ENCODE measurements at regions not wholly inside any gene's neighbourhood (a gene's known extent, or its start where the extent isn't known, plus 50 kb on each side); places are given as distances from the start of the nearest gene placed in this dataset.

GRCh38 chr9:108383796-108384195 lies 472.0 kb downstream of the ACTL7B start:
- Histone ChIP-seq H3K9me3 (replicated peaks; ENCODE audit: control insufficient read depth, insufficient read depth, low read length) (no peaks in the 10 kb centered on the region), H3K9me1 (replicated peaks; ENCODE audit: control insufficient read depth, extremely low read depth, insufficient read depth, low read length) (no peaks in the 10 kb centered on the region), H2AFZ (ENCODE audit: low read depth, low read length) (no peak overlapping the region), H3K27ac (ENCODE audit: insufficient read depth, low read depth, low read length) (no peak overlapping the region), H4K20me1 (replicated peaks; ENCODE audit: control insufficient read depth, extremely low read depth, insufficient read depth, low read length) (no peaks in the 10 kb centered on the region), H3K79me2 (ENCODE audit: control insufficient read depth, insufficient read depth, low read length) (no peaks in the 10 kb centered on the region), H3K9ac (replicated peaks; ENCODE audit: extremely low read depth, insufficient read depth, low read length) (no peak overlapping the region), H3K27me3 (ENCODE audit: control insufficient read depth in 2 of 2, insufficient read depth in 2 of 2, low read length in 2 of 2) (no peaks in the 10 kb centered on the region), H3K4me3 (replicated peaks in 1 of 3; ENCODE audit: insufficient read depth in 1 of 3, low read depth in 1 of 3, low read length in 3 of 3) (no peak overlapping the region), H3K4me1 (ENCODE audit: control insufficient read depth, extremely low read depth, insufficient read depth, low read length) (no peaks in the 10 kb centered on the region), H3K36me3 (ENCODE audit: control insufficient read depth in 2 of 2, extremely low read depth in 1 of 2, insufficient read depth in 2 of 2, low read length in 2 of 2) (no peaks in the 10 kb centered on the region), H3K4me2 (ENCODE audit: insufficient read depth, low read length) (no peak overlapping the region)
- no TSS peak for BruUV-seq (replicated peaks)
- dilution Hi-C loops (cut with MboI; ENCODE audit: extremely low pct_ligation_motif_present, low sequenced_read_pairs) (no loop called here), intact Hi-C loops (cut with micrococcal nuclease) (no loop called here)
- FAIRE-seq (no peak), DNase-seq (ENCODE audit: low read depth, low spot score) (no peak)
- ChIA-PET CTCF (no interaction called here), POLR2A (no interaction called here)
- TF ChIP-seq JUN (IDR thresholded peaks at IDR 0.05; ENCODE audit: borderline replicate concordance, insufficient read depth, insufficient read length, low read depth) (no peak), POLR2A (IDR thresholded peaks at IDR 0.05; ENCODE audit: low read depth, low read length) (no peak), MAX (IDR thresholded peaks at IDR 0.05; ENCODE audit: insufficient read depth, insufficient read length) (no peak), CTCF (IDR thresholded peaks at IDR 0.05; ENCODE audit: extremely low read depth in 1 of 2, insufficient read depth in 1 of 2, low read depth in 1 of 2, low read length in 2 of 2) (no peak), POLR2AphosphoS5 (IDR thresholded peaks at IDR 0.05; ENCODE audit: insufficient read depth, low read depth, low read length) (no peak), GATA2 (IDR thresholded peaks at IDR 0.05; ENCODE audit: insufficient read depth, insufficient read length, low read depth, low read length) (no peak), EZH2 (IDR thresholded peaks at IDR 0.05; ENCODE audit: borderline replicate concordance, low read depth, low read length, severe bottlenecking) (no peak), FOS (IDR thresholded peaks at IDR 0.05; ENCODE audit: borderline replicate concordance, insufficient read depth, low read length) (no peak), MYC (IDR thresholded peaks at IDR 0.05; ENCODE audit: low read depth, low read length) (no peak)

Data from endothelial cell of umbilical vein (primary cell).